GM12878 (cell line): ENCODE measurements at regions not wholly inside any gene's neighbourhood (a gene's known extent, or its start where the extent isn't known, plus 50 kb on each side); places are given as distances from the start of the nearest gene placed in this dataset.

Source experiments
- ATAC-seq: fragments of 200-7000 bp; cut with Tn5 transposase; 3 replicates; pipeline ENCODE4 v1.9.1; 2020; ENCODE audit warnings: mild to moderate bottlenecking, moderate library complexity
- BruUV-seq: library from RNA; stranded (reverse); fragments of 400-500 nt; replicated peaks from 2 replicates; lab custom pipeline; 2021; lab: Mats Ljungman, UMichigan
- CTCF ChIA-PET: fragments of 300-600 bp; sonication (Branson Sonifier 250); formaldehyde crosslinking; extraction: SDS; loops from one replicate; lab custom pipeline; 2021; ENCODE audit warnings: inconsistent platforms; lab: Yijun Ruan, JAX
- POLR2A ChIA-PET: fragments of 350-600 bp; formaldehyde crosslinking; extraction: SDS; loops from one replicate; lab custom pipeline; 2021; ENCODE audit warnings: inconsistent platforms; lab: Charles Lee
- RAD21 ChIA-PET: fragments of 300-600 bp; sonication (Branson Sonifier 250); formaldehyde crosslinking; loops from one replicate; lab custom pipeline; 2023; ENCODE audit warnings: antibody characterized with exemption; ENCODE audit not compliant: unreplicated experiment; lab: Charles Lee
- SMC1A ChIA-PET: fragments of 300-600 bp; sonication (Branson Sonifier 250); formaldehyde crosslinking; loops from one replicate; lab custom pipeline; 2023; ENCODE audit not compliant: unreplicated experiment, uncharacterized antibody; lab: Charles Lee
- DNase-seq: peaks from one replicate; pipeline ENCODE4 v3.0.0-alpha.2; 2011; ENCODE audit warnings: low read depth, low spot score
- FAIRE-seq: peaks from 3 replicates; lab custom pipeline; 2011; peaks lifted over from hg19 to GRCh38; lab: Jason Lieb, UNC
- H2AFZ ChIP-seq: 2 replicates; pipeline ENCODE4 v1.6.0; 2011; ENCODE audit warnings: low read depth, low read length, control low read depth; ENCODE audit not compliant: control insufficient read depth
- H3K27ac ChIP-seq: 2 replicates; pipeline ENCODE4 v1.5.1; 2011; ENCODE audit warnings: control low read depth; ENCODE audit not compliant: control insufficient read depth, insufficient read depth
- H3K27me3 ChIP-seq, 2 experiments: replicated peaks in 1 of 2; 2 replicates each; pipeline versions ENCODE4 v1.6.0 to v1.6.1; 2011; ENCODE audit warnings: low read length in 1 of 2; ENCODE audit not compliant: control insufficient read depth in 2 of 2, insufficient read depth in 2 of 2
- H3K36me3 ChIP-seq, 2 experiments: 2 replicates each; pipeline ENCODE4 v1.5.1; 2011; ENCODE audit warnings: low read length in 1 of 2; ENCODE audit not compliant: control insufficient read depth in 2 of 2, insufficient read depth in 2 of 2
- H3K4me1 ChIP-seq: 2 replicates; pipeline ENCODE4 v1.6.1; 2011; ENCODE audit warnings: mild to moderate bottlenecking, low read length, moderate library complexity, mixed read lengths; ENCODE audit not compliant: control insufficient read depth, insufficient read depth
- H3K4me2 ChIP-seq: 2 replicates; pipeline ENCODE4 v1.6.0; 2011; ENCODE audit warnings: control low read depth; ENCODE audit not compliant: control insufficient read depth, insufficient read depth
- H3K4me3 ChIP-seq: fragments of 200-600 bp; sonication (generic); 2 replicates; pipeline ENCODE4 v1.5.1; 2016
- H3K79me2 ChIP-seq: 2 replicates; pipeline ENCODE4 v1.6.0; 2011; ENCODE audit warnings: low read length; ENCODE audit not compliant: control insufficient read depth, insufficient read depth
- H3K9ac ChIP-seq: 2 replicates; pipeline ENCODE4 v1.8.0; 2011; ENCODE audit warnings: low read length, control low read depth, mixed read lengths; ENCODE audit not compliant: control insufficient read depth, insufficient read depth
- H3K9me3 ChIP-seq: replicated peaks from 3 replicates; pipeline ENCODE4 v1.5.1; 2011; ENCODE audit warnings: mild to moderate bottlenecking, low read length; ENCODE audit not compliant: control insufficient read depth, insufficient read depth
- H4K20me1 ChIP-seq: 2 replicates; pipeline ENCODE4 v1.6.0; 2011; ENCODE audit not compliant: control insufficient read depth, insufficient read depth
- BACH1 ChIP-seq: fragments of 450-650 bp; IDR thresholded peaks from 2 replicates; pipeline ENCODE4 v1.6.1; 2017; ENCODE audit warnings: mild to moderate bottlenecking, borderline replicate concordance
- CHD2 ChIP-seq: IDR thresholded peaks from 2 replicates; pipeline ENCODE4 v1.6.1; 2011; ENCODE audit warnings: low read depth, low read length, improper control_type of control experiment, borderline replicate concordance
- CREB1 ChIP-seq: IDR thresholded peaks from 2 replicates; pipeline ENCODE4 v1.6.1; 2012; ENCODE audit warnings: low read depth, mild to moderate bottlenecking, inconsistent platforms
- EP300 ChIP-seq, 2 experiments: fragments of 150-350 bp in 1 of 2; IDR thresholded peaks; 2 replicates each; pipeline ENCODE4 v1.6.1; 2011 to 2012; ENCODE audit warnings: low read depth in 2 of 2, low read length in 2 of 2, borderline replicate concordance in 1 of 2, improper control_type of control experiment in 1 of 2, inconsistent platforms in 1 of 2; ENCODE audit not compliant: control insufficient read depth in 1 of 2
- JUNB ChIP-seq: IDR thresholded peaks from 2 replicates; pipeline ENCODE4 v1.6.1; 2016; ENCODE audit warnings: antibody characterized with exemption, mild to moderate bottlenecking
- JUND ChIP-seq: IDR thresholded peaks from 2 replicates; pipeline ENCODE4 v1.6.1; 2012; ENCODE audit warnings: low read depth, mild to moderate bottlenecking, low read length, improper control_type of control experiment, moderate library complexity
- NKRF ChIP-seq: fragments of 450-650 bp; conservative IDR thresholded peaks from 2 replicates; pipeline ENCODE4 v1.6.1; 2017; ENCODE audit warnings: mild to moderate bottlenecking, moderate library complexity
- NR2F1 ChIP-seq: fragments of 450-650 bp; conservative IDR thresholded peaks from 2 replicates; pipeline ENCODE4 v1.6.1; 2017; ENCODE audit warnings: mild to moderate bottlenecking
- PAX8 ChIP-seq: fragments of 450-650 bp; IDR thresholded peaks from 2 replicates; pipeline ENCODE4 v1.6.1; 2017; ENCODE audit warnings: mild to moderate bottlenecking, moderate library complexity
- PKNOX1 ChIP-seq: fragments of 450-650 bp; IDR thresholded peaks from 2 replicates; pipeline ENCODE4 v1.6.1; 2016; ENCODE audit warnings: mild to moderate bottlenecking
- RAD21 ChIP-seq: IDR thresholded peaks from 2 replicates; pipeline ENCODE4 v1.6.1; 2011; ENCODE audit warnings: mild to moderate bottlenecking, low read depth, low read length, moderate library complexity; ENCODE audit not compliant: insufficient read depth
- YY1 ChIP-seq: IDR thresholded peaks from 2 replicates; pipeline ENCODE4 v1.6.1; 2011; ENCODE audit warnings: low read depth, mild to moderate bottlenecking, low read length
- ZBTB40 ChIP-seq: fragments of 450-650 bp; IDR thresholded peaks from 2 replicates; pipeline ENCODE4 v1.6.1; 2016; ENCODE audit warnings: mild to moderate bottlenecking, moderate library complexity, borderline replicate concordance
- WGBS: methylation state at CpG from one replicate; pipeline ENCODE4 v1.1.6; 2016; ENCODE audit warnings: low lambda C conversion rate; ENCODE audit not compliant: insufficient replicate concordance, insufficient coverage; ENCODE audit errors: missing lambda C conversion rate; 5-methylcytosine and 5-hydroxymethylcytosine counted together
- in situ Hi-C: fragments of 300-500 bp; cut with MboI; formaldehyde crosslinking; loops from 9 replicates; pipeline ENCODE4 v1.14.3; 2018; ENCODE audit warnings: mixed read lengths
- intact Hi-C: fragments of 100-400 bp; cut with micrococcal nuclease; formaldehyde crosslinking; loops from one replicate; pipeline ENCODE4 v1.14.2; 2022; ENCODE audit not compliant: unreplicated experiment

GRCh38 chr15:88323468-88323867 lies 66.9 kb upstream of the NTRK3 start:
- in situ Hi-C loops: no loop called here
- Histone ChIP-seq H3K36me3 (no peaks in the 10 kb centered on the region), H3K4me1 (no peaks in the 10 kb centered on the region), H4K20me1 (no peaks in the 10 kb centered on the region), H3K27ac (no peak overlapping the region), H3K4me3 (no peak overlapping the region), H3K4me2 (no peak overlapping the region), H3K9ac (no peak overlapping the region), H3K9me3 (no peaks in the 10 kb centered on the region), H3K27me3 (peaks cover 0 to 2% of the 10 kb centered on the region in 2 experiments; a peak in 2 of 4 replicates), H2AFZ (no peak overlapping the region), H3K79me2 (no peaks in the 10 kb centered on the region)
- no TSS peak for BruUV-seq
- SMC1A ChIA-PET: no interaction called here
- POLR2A ChIA-PET: no interaction called here
- intact Hi-C loops: no loop called here
- ATAC-seq (no peak), FAIRE-seq (no peak), DNase-seq (no peak)
- CTCF ChIA-PET: interaction anchor here (1.6 kb wide), 1 partner anchor 8 kb away, joined by 8 read pairs; no protein-coding TSS in a partner anchor
- RAD21 ChIA-PET: no interaction called here
- TF ChIP-seq RAD21 (no peak), ZBTB40 (no peak), EP300 (IDR thresholded peaks at IDR 0.05; ENCODE audit: borderline replicate concordance in 1 of 2, control insufficient read depth in 1 of 2, low read depth in 2 of 2, low read length in 2 of 2) (no peak), PKNOX1 (no peak), CREB1 (no peak), YY1 (no peak), NKRF (no peak), CHD2 (no peak), NR2F1 (no peak), PAX8 (no peak), BACH1 (no peak), JUNB (no peak), JUND (no peak)
- WGBS: 18% methylated on average over 8 of the region's 8 CpGs
